HCT116 (cell line): ENCODE measurements at regions not wholly inside any gene's neighbourhood (a gene's known extent, or its start where the extent isn't known, plus 50 kb on each side); places are given as distances from the start of the nearest gene placed in this dataset.

ENCODE experiments used
- ATAC-seq: fragments of 200-7000 bp; cut with Tn5 transposase; 2 replicates; pipeline ENCODE4 v1.9.1; 2020; ENCODE audit warnings: mild to moderate bottlenecking, moderate library complexity
- BruUV-seq: library from RNA; stranded (reverse); fragments of 400-500 nt; replicated peaks from 2 replicates; lab custom pipeline; 2021; lab: Mats Ljungman, UMichigan
- CTCF ChIA-PET: fragments of 300-600 bp; sonication (Branson Sonifier 250); formaldehyde crosslinking; loops from one replicate; lab custom pipeline; 2021; ENCODE audit warnings: antibody characterized with exemption; lab: Charles Lee
- POLR2A ChIA-PET: fragments of 300-600, 350-600 bp; sonication (Branson Sonifier 250); formaldehyde crosslinking; loops from one replicate; lab custom pipeline; 2021; ENCODE audit warnings: antibody characterized with exemption; lab: Charles Lee
- RAD21 ChIA-PET, 2 experiments: fragments of 300-600 bp; sonication (Branson Sonifier 250); formaldehyde crosslinking; loops; one replicate each; lab custom pipeline; 2023; ENCODE audit warnings: low total read pairs in 2 of 2; ENCODE audit not compliant: uncharacterized antibody in 2 of 2, unreplicated experiment in 2 of 2, low non-redundant PET in 1 of 2; lab: Charles Lee
- DNase-seq: peaks from one replicate; pipeline ENCODE4 v3.0.0-alpha.2; 2010; ENCODE audit warnings: low read depth, low spot score
- H2AFZ ChIP-seq: fragments of 200-600 bp; shearing (Covaris generic), sonication (generic); 2 replicates; pipeline ENCODE4 v1.6.1; 2017; ENCODE audit warnings: low read depth, mixed run types, mixed read lengths, antibody characterized with exemption, low read length; ENCODE audit not compliant: poor library complexity, severe bottlenecking
- H3K27ac ChIP-seq: 2 replicates; pipeline ENCODE4 v1.5.1; 2012; ENCODE audit warnings: low read depth, low read length
- H3K27me3 ChIP-seq: fragments of 200-600 bp; sonication (generic); 2 replicates; pipeline ENCODE4 v1.6.1; 2016; ENCODE audit warnings: mixed run types, low read length, mixed read lengths; ENCODE audit not compliant: insufficient read depth
- H3K36me3 ChIP-seq, 2 experiments: fragments of 200-500 bp in 1 of 2; fragments of 200-600 bp in 1 of 2; sonication (Bioruptor generic) in 1 of 2; sonication (generic) in 1 of 2; 2 replicates each; pipeline versions ENCODE4 v1.5.1 to v1.6.1; 2014 to 2016; ENCODE audit warnings: low read length in 2 of 2, inconsistent platforms in 1 of 2, mixed read lengths in 1 of 2, mixed run types in 1 of 2; ENCODE audit not compliant: insufficient read depth in 2 of 2, control insufficient read depth in 1 of 2
- H3K4me1 ChIP-seq, 2 experiments: fragments of 200-600 bp in 1 of 2; sonication (generic) in 1 of 2; 2 replicates each; pipeline versions ENCODE4 v1.5.1 to v1.6.1; 2012 to 2017; ENCODE audit warnings: low read length in 2 of 2, inconsistent platforms in 1 of 2, mild to moderate bottlenecking in 1 of 2, mixed read lengths in 1 of 2, mixed run types in 1 of 2, moderate library complexity in 1 of 2; ENCODE audit not compliant: insufficient read depth in 2 of 2, control insufficient read depth in 1 of 2
- H3K4me2 ChIP-seq: fragments of 200-600 bp; sonication (generic); 2 replicates; pipeline ENCODE4 v1.6.1; 2017; ENCODE audit warnings: mixed run types, low read length, mixed read lengths
- H3K4me3 ChIP-seq, 2 experiments: fragments of 200-600 bp in 1 of 2; sonication (generic) in 1 of 2; replicated peaks in 1 of 2; 2 replicates each; pipeline ENCODE4 v1.5.1; 2011 to 2016; ENCODE audit warnings: low read length in 2 of 2, control low read depth in 1 of 2, low read depth in 1 of 2, mild to moderate bottlenecking in 1 of 2, mixed read lengths in 1 of 2, mixed run types in 1 of 2
- H3K79me2 ChIP-seq: fragments of 200-600 bp; sonication (generic); 2 replicates; pipeline ENCODE4 v1.6.1; 2017; ENCODE audit warnings: mild to moderate bottlenecking, mixed run types, low read length, moderate library complexity, mixed read lengths; ENCODE audit not compliant: insufficient read depth
- H3K9ac ChIP-seq: fragments of 200-600 bp; sonication (generic); 2 replicates; pipeline ENCODE4 v1.6.1; 2016; ENCODE audit warnings: low read length, mixed read lengths
- H3K9me2 ChIP-seq: fragments of 200-600 bp; sonication (generic), shearing (Covaris generic); 2 replicates; pipeline ENCODE4 v1.6.1; 2017; ENCODE audit warnings: mixed run types, mild to moderate bottlenecking, moderate library complexity; ENCODE audit not compliant: insufficient read depth
- H3K9me3 ChIP-seq, 2 experiments: fragments of 200-500 bp in 1 of 2; fragments of 200-600 bp in 1 of 2; sonication (Bioruptor generic) in 1 of 2; sonication (generic) in 1 of 2; 2 replicates each; pipeline ENCODE4 v1.6.1; 2014 to 2017; ENCODE audit warnings: low read length in 2 of 2, mixed read lengths in 2 of 2, inconsistent platforms in 1 of 2, low read depth in 1 of 2, mild to moderate bottlenecking in 1 of 2, mixed run types in 1 of 2, moderate library complexity in 1 of 2; ENCODE audit not compliant: control insufficient read depth in 1 of 2, insufficient read depth in 1 of 2
- H4K20me1 ChIP-seq: fragments of 200-600 bp; sonication (generic), shearing (Covaris generic); 2 replicates; pipeline ENCODE4 v1.6.1; 2017; ENCODE audit warnings: mixed run types, mild to moderate bottlenecking, moderate library complexity; ENCODE audit not compliant: insufficient read depth
- ATF3 ChIP-seq: IDR thresholded peaks from 2 replicates; pipeline ENCODE4 v1.6.1; 2012
- EGR1 ChIP-seq: IDR thresholded peaks from 2 replicates; pipeline ENCODE4 v1.6.1; 2012; ENCODE audit warnings: low read depth
- FOSL1 ChIP-seq: IDR thresholded peaks from 2 replicates; pipeline ENCODE4 v1.6.1; 2012; ENCODE audit warnings: low read depth
- POLR2A ChIP-seq: IDR thresholded peaks from 2 replicates; pipeline ENCODE4 v1.7.0; 2011; ENCODE audit warnings: borderline replicate concordance; ENCODE audit not compliant: insufficient read depth, insufficient read length; ENCODE audit errors: extremely low read depth
- POLR2AphosphoS5 ChIP-seq: IDR thresholded peaks from 2 replicates; pipeline ENCODE4 v1.6.1; 2011; ENCODE audit warnings: mild to moderate bottlenecking, low read depth, low read length, moderate library complexity
- SP1 ChIP-seq: IDR thresholded peaks from 2 replicates; pipeline ENCODE4 v1.6.1; 2012; ENCODE audit warnings: low read depth
- SRF ChIP-seq: IDR thresholded peaks from 2 replicates; pipeline ENCODE4 v1.6.1; 2012; ENCODE audit warnings: low read depth
- TCF7L2 ChIP-seq: IDR thresholded peaks from 2 replicates; pipeline ENCODE4 v1.7.0; 2011; ENCODE audit warnings: borderline replicate concordance, inconsistent platforms; ENCODE audit not compliant: insufficient read depth, insufficient read length; ENCODE audit errors: extremely low read depth
- ZFX ChIP-seq: fragments of 450-650 bp; IDR thresholded peaks from 2 replicates; pipeline ENCODE4 v1.6.1; 2017
- ZNF274 ChIP-seq: fragments of 200-500 bp; sonication (Bioruptor generic); IDR thresholded peaks from 2 replicates; pipeline ENCODE4 v1.6.1; 2014; ENCODE audit warnings: mild to moderate bottlenecking, low read depth, low read length, inconsistent platforms
- intact Hi-C: fragments of 100-400 bp; cut with micrococcal nuclease; formaldehyde crosslinking; loops from 2 replicates; pipeline ENCODE4 v1.10.0; 2022
- TF ChIP-seq, protein P1 (sequence below): IDR thresholded peaks from 2 replicates; pipeline ENCODE4 v1.6.1; 2012; ENCODE audit warnings: low read depth
- TF ChIP-seq, protein P2 (sequence below): IDR thresholded peaks from 2 replicates; pipeline ENCODE4 v1.6.1; 2011; ENCODE audit warnings: mild to moderate bottlenecking, low read length, moderate library complexity; ENCODE audit not compliant: insufficient replicate concordance; ENCODE audit errors: extremely low read depth
- TF ChIP-seq, protein P3 (sequence below), 3 experiments: fragments of 200-600 bp in 1 of 3; sonication (generic) in 1 of 3; IDR thresholded peaks in 2 of 3; conservative IDR thresholded peaks in 1 of 3; 2 replicates each; pipeline ENCODE4 v1.5.1; 2012 to 2017; ENCODE audit warnings: low read depth in 2 of 3, low read length in 2 of 3, antibody characterized with exemption in 1 of 3, borderline replicate concordance in 1 of 3, control low read depth in 1 of 3, mild to moderate bottlenecking in 1 of 3, mixed read lengths in 1 of 3, mixed run types in 1 of 3, moderate library complexity in 1 of 3; ENCODE audit not compliant: insufficient read depth in 1 of 3
- TF ChIP-seq, protein P4 (sequence below): IDR thresholded peaks from 2 replicates; pipeline ENCODE4 v1.6.1; 2012

GRCh38 chr17:65438173-65438572, 123.3 kb downstream of the AXIN2 start (continued):
- TF ChIP-seq, protein P1, sequence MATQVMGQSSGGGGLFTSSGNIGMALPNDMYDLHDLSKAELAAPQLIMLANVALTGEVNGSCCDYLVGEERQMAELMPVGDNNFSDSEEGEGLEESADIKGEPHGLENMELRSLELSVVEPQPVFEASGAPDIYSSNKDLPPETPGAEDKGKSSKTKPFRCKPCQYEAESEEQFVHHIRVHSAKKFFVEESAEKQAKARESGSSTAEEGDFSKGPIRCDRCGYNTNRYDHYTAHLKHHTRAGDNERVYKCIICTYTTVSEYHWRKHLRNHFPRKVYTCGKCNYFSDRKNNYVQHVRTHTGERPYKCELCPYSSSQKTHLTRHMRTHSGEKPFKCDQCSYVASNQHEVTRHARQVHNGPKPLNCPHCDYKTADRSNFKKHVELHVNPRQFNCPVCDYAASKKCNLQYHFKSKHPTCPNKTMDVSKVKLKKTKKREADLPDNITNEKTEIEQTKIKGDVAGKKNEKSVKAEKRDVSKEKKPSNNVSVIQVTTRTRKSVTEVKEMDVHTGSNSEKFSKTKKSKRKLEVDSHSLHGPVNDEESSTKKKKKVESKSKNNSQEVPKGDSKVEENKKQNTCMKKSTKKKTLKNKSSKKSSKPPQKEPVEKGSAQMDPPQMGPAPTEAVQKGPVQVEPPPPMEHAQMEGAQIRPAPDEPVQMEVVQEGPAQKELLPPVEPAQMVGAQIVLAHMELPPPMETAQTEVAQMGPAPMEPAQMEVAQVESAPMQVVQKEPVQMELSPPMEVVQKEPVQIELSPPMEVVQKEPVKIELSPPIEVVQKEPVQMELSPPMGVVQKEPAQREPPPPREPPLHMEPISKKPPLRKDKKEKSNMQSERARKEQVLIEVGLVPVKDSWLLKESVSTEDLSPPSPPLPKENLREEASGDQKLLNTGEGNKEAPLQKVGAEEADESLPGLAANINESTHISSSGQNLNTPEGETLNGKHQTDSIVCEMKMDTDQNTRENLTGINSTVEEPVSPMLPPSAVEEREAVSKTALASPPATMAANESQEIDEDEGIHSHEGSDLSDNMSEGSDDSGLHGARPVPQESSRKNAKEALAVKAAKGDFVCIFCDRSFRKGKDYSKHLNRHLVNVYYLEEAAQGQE, result no peak
- TF ChIP-seq, protein P2, sequence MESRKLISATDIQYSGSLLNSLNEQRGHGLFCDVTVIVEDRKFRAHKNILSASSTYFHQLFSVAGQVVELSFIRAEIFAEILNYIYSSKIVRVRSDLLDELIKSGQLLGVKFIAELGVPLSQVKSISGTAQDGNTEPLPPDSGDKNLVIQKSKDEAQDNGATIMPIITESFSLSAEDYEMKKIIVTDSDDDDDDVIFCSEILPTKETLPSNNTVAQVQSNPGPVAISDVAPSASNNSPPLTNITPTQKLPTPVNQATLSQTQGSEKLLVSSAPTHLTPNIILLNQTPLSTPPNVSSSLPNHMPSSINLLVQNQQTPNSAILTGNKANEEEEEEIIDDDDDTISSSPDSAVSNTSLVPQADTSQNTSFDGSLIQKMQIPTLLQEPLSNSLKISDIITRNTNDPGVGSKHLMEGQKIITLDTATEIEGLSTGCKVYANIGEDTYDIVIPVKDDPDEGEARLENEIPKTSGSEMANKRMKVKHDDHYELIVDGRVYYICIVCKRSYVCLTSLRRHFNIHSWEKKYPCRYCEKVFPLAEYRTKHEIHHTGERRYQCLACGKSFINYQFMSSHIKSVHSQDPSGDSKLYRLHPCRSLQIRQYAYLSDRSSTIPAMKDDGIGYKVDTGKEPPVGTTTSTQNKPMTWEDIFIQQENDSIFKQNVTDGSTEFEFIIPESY, result no peak
- TF ChIP-seq, all 23 proteins: peak for 0

DNA sequence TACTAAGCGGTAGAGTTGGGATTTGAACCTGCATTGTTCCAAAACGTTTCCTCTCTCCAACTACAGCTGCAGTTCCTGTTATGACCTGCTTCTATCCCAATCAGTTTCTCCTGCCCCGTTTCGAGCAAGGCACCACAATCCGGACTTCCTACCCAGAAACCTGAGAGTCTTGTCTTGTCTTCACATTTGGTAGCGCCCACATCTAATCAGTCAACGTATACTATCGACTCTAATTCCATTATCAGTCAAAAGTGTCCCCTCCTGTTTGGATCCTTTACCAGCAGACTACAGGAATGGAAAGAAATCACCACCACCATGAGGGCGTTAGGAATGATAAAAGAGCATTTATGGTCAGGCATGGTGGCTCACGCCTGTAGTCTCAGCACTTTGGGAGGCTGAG, 124.6 kb downstream of the AXIN2 start:
- Histone ChIP-seq H3K27ac (no peak overlapping the region), H3K9me3 (peaks cover 0 to 7% of the 10 kb centered on the region in 2 experiments; a peak in 1 of 4 replicates), H4K20me1 (no peaks in the 10 kb centered on the region), H3K4me1 (peaks cover 26 to 29% of the 10 kb centered on the region in 2 experiments), H3K27me3 (no peaks in the 10 kb centered on the region), H3K36me3 (no peaks in the 10 kb centered on the region), H3K4me2 (no peak overlapping the region), H3K9me2 (no peaks in the 10 kb centered on the region), H2AFZ (peak overlapping the region; percentile 50), H3K79me2 (no peaks in the 10 kb centered on the region), H3K9ac (no peak overlapping the region), H3K4me3 (no peak overlapping the region)
- DNase-seq (no peak), ATAC-seq (no peak)
- intact Hi-C loops, result no loop called here
- ChIA-PET CTCF (no interaction called here), POLR2A (no interaction called here), RAD21 (no interaction called here)
- BruUV-seq, result no TSS peak
- TF ChIP-seq FOSL1 (no peak), POLR2A (no peak), TCF7L2 (no peak), SP1 (no peak), POLR2AphosphoS5 (no peak), ZFX (no peak), EGR1 (no peak), ZNF274 (no peak), SRF (no peak), ATF3 (no peak)
- TF ChIP-seq, protein P3, sequence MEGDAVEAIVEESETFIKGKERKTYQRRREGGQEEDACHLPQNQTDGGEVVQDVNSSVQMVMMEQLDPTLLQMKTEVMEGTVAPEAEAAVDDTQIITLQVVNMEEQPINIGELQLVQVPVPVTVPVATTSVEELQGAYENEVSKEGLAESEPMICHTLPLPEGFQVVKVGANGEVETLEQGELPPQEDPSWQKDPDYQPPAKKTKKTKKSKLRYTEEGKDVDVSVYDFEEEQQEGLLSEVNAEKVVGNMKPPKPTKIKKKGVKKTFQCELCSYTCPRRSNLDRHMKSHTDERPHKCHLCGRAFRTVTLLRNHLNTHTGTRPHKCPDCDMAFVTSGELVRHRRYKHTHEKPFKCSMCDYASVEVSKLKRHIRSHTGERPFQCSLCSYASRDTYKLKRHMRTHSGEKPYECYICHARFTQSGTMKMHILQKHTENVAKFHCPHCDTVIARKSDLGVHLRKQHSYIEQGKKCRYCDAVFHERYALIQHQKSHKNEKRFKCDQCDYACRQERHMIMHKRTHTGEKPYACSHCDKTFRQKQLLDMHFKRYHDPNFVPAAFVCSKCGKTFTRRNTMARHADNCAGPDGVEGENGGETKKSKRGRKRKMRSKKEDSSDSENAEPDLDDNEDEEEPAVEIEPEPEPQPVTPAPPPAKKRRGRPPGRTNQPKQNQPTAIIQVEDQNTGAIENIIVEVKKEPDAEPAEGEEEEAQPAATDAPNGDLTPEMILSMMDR (IDR thresholded peaks at IDR 0.05 in 2 of 3, conservative IDR thresholded peaks at IDR 0.05 in 1 of 3; ENCODE audit: borderline replicate concordance in 1 of 3, insufficient read depth in 1 of 3, low read depth in 2 of 3, low read length in 2 of 3), result no peak
- TF ChIP-seq, protein P2, result no peak
- TF ChIP-seq, protein P4, sequence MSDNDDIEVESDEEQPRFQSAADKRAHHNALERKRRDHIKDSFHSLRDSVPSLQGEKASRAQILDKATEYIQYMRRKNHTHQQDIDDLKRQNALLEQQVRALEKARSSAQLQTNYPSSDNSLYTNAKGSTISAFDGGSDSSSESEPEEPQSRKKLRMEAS, result no peak
